ENCODE measurements at regions not wholly inside any gene's neighbourhood (a gene's known extent, or its start where the extent isn't known, plus 50 kb on each side); places are given as distances from the start of the nearest gene placed in this dataset.

DNA sequence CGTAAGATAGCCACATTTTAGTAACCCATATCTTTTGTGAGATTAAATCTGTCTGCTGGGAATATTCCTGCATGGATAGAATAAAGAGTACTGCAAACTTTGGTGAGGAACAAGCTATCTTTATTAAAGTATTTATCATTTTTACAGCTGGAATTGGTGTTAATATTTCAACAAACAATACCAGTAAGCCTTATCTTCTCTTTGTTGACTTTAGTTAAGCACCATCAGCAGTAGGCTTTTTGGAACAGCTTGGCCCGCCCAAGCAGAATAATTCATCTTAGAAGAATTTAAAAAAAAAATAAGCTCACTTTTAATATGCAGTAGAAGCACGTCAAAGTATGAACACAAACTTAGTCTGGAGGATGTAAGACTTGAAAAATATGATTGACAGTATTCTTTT, 917.8 kb upstream of the ADGRB3 start:
- TF ChIP-seq CTCF (conservative IDR thresholded peaks at IDR 0.05; ENCODE audit: low read depth, low read length) (no peak), EZH2 (IDR thresholded peaks at IDR 0.05; ENCODE audit: low read length, unreplicated experiment) (no peak), EZH2phosphoT487 (IDR thresholded peaks at IDR 0.05; ENCODE audit: borderline replicate concordance, low read length) (no peak)
